NAMALWA (cell line): ENCODE measurements at regions not wholly inside any gene's neighbourhood (a gene's known extent, or its start where the extent isn't known, plus 50 kb on each side); places are given as distances from the start of the nearest gene placed in this dataset.
"Not testable (repeated sequence)": the region's sequence is repeated elsewhere in the genome, so short reads cannot be mapped to it uniquely, and the experiment has no call there.

Source experiments
- DNase-seq: peaks from one replicate; pipeline ENCODE4 v3.0.0-alpha.2; 2015; ENCODE audit warnings: low spot score

DNA sequence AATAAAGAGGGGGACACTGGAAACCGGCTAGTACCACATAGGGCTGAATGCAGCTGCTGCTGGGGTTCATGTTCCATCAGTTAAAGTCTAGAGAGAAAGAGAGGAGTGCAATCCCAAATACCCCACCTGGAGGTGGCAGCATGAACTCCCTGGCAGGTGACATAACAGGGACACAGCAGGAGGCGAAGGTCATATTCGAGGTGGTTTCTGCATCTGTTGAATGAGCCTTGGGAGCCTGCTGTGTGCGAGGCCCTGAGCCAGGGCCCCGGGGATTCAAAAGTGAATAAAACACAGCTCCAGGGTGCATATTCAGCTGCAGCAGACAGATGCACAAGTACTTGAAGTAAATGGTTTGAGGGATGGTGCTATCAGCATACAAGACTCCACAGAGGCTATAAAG, 456.8 kb downstream of the SETD4 start:
- no peak for DNase-seq

DNA sequence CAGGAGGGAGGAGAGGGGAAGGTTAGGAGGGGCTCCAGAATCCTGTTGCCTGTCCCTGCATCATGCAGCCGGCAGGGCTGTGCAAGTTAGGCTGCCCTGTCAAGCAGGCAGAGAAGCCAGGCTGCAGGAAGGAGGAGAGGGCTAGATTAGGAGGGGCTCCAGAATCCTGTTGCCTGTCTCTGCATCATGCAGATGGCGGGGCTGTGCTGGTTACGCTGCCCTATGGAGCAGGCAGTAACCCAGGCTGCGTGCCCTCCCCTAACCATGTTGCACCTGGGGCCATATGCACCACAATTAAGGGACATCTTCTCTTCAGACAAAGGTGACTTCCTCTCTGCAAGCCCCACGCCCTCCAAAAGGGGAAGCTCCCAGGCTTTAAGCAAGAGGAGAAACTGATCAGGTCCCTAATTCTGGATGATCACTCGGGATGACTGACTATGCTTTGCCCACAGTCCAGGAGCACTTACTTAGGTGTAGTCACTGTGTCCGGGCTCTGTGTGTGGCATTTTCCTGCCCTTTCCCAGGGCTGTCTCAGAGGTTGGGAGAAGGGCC, 457.4 kb downstream of the SETD4 start:
- DNase-seq, result no peak

DNA sequence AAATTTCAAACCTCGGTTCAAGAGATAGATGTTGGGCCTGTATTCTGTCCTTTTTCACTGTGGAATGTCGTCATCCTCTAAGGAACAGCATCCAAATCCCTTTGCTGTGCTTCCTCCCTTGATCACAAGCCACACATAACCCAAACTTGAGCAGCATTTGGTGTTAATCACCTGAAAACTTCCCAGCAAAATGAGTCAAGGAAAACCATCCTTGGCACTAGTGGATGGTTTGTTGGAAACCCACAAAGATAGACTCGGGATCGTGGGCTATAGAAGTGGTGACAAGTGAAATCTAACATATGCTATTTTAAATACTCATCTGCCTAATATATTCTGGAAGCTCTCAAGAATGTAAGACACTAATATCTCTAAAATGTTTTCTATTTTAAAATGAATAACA, 459.1 kb downstream of the SETD4 start:
- DNase-seq, result no peak

DNA sequence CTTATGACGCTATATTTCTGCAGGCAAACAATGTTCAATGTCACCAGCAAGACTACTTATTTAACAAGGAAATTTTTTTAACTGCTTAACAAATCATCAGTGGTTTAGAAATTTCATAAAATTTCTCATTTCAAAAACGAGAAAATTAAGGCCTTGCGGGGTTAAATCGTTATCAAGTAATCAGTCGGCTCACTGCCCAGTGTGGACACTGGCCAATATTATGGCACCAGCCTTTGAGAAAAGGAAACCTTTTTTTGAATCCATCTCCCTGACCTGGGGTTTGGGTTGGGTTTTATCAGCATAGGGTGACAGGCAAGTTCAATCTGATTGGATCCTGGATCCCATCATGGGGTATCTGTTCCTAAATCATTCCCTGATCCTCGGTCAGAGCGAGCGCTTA, 461.2 kb downstream of the SETD4 start:
- DNase-seq, result no peak

DNA sequence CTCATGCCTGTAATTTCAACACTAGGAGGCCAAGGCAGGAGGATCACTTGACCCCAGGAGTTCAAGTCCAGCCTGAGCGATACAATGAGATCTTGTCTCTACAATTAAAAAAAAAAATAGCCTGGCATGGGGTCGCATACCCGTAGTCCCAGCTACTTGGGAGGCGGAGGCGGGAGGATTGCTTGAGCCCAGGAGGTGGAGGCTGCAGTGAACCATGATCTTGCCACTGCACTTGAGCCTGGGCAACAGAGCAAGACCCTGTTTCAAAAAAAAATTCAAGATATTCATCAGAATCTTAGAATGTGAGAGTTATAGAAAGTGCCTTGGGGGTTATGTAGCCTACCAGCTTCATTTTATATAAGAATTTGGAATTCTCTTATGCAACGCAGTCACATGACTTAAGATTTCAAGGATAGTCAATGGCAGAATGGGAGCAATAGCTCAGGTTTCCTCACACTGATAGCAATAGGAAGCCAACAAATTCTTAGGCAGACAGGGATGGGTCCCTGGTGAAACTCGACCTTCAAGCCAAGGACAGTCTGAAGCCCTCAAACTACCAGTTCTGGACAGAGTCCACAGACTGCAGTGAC, 462.5 kb downstream of the SETD4 start:
- no peak for DNase-seq

DNA sequence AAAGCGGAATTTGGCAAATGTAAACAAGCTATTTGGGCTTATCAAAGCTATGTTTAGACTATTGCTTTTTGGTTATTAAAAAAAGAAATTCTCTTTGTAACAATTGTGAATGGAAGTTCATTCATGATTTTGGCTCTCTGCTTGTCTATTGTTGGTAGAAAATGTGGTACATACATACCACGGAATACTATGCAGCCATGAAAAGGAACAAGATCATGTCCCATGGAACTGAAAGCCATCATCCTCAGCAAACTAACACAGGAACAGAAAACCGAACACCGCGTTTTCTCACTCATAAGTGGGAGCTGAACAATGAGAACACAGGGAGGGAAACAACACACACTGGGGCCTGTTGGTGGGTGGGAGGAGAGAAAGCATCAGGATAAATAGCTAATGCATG, 465.4 kb downstream of the SETD4 start:
- no peak for DNase-seq

DNA sequence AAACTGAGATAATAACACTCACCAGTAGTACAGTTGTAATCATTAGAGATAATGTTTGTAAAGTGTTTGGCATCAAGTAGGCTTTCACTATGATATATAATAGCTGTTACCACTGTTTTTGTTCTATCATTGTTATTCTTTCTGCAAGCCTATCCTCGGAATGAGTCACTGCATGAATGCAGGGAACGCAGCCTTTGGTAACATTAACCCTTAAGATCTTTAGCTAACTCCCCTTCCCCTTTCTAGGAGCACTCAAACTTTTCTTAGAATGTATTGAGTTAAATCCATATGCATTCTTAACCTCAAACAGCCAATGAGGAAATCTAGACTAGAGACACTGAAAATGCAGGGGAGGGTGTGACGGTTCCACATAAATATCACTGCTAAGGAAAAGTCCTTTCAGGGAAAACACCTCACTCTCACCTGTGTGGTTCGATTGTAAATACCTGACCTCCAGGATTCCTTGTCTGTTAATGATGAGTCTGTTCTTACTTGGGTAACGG, 467.3 kb downstream of the SETD4 start:
- DNase-seq, result no peak

DNA sequence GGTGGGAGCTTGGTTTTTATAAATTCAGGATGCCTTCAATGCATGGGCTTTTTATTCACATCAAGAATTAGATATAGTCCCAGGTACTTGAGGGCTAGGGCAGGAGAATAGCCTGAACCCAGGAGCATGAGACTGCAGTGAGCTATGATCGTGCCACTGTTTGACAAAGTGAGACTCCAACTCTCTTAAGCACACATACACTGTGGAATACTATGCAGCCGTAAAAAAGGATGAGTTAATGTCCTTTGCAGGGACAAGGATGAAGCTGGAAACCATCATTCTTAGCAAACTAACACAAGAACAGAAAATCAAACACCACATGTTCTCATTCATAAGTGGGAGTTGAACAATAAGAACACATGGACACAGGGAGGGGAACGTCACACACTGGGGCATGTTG, 470.0 kb downstream of the SETD4 start:
- not testable (repeated sequence) for DNase-seq

DNA sequence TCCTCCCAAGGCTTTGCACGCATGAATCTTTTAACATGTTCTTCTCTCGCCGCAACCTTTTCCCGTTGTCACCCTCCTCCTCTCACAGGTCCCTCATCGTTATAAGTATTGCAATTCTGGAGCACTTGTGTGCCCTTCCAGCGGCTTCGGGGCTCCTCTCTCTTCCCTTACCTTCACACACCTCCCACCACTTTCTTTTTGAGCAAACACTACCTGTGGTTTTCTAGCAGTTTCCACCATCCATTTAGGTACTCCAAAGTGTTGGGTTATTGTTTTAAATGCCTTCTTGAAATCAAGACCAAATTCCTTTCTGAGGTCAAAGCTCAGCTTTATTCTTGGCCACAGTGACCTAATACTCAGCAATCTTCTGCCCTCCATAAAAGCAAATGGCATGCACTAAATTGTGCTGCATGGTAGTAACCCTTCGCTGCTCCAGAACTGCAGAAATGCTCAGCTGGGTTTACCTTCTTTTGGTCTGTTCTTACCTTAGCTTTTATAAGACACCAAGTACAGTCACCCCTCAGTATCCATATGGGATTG, 472.4 kb downstream of the SETD4 start:
- DNase-seq, result no peak

DNA sequence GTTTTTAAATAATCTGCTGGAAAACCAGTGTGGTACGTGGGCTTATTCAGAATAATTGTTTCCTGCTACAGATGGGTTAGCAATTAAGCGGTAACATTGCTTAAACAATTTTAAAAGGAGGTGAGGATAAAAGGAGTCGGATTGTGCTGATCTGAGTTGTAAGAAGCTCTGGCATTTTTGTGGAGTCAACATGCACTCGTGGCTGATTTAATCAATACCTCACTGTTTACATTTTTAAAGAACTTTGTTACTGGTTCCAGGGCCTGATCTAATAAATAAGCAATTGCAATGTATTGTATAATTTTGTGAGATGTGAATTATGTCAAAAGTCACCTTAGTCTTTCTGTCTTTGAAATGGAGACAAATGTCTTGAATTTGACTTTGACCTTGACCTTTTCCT, 474.0 kb downstream of the SETD4 start:
- DNase-seq, result no peak

DNA sequence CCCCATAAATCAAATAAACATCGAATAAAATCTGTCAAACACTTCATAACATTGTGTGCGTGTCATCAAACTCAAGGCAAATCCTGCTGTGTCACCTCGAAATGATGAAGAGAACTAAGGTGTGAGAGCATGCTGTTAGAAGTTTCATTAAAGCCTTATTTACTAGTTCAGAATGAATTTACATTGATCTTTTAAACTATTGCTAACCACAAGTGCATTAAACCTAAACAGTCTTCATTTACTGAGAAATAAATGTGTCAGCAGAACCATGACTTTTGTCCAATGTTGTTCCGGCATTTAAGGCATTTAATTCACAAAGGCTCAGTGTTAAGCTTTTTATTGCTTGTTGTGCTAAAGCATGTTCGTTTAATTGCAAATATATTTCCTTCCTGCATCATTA, 474.4 kb downstream of the SETD4 start:
- DNase-seq, result no peak

DNA sequence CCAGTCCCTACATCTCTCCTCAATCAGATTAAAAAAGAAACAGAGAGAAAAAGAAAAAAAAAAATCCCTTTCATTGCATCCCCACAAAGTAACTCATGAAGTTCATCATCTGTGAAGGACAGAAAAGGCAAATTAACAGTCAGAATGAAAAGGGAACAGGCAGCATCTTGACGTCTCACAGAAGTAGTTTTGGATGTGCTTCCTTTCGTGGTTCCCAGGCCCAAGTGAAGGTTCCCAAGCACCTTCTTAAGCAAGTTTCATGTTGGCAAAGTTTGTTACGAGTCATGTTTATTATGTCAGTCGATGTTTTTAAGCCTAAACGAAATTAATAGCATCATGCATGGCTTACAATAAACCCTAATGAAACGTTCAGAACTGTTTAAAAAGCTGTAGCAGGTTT, 475.2 kb downstream of the SETD4 start:
- no peak for DNase-seq

DNA sequence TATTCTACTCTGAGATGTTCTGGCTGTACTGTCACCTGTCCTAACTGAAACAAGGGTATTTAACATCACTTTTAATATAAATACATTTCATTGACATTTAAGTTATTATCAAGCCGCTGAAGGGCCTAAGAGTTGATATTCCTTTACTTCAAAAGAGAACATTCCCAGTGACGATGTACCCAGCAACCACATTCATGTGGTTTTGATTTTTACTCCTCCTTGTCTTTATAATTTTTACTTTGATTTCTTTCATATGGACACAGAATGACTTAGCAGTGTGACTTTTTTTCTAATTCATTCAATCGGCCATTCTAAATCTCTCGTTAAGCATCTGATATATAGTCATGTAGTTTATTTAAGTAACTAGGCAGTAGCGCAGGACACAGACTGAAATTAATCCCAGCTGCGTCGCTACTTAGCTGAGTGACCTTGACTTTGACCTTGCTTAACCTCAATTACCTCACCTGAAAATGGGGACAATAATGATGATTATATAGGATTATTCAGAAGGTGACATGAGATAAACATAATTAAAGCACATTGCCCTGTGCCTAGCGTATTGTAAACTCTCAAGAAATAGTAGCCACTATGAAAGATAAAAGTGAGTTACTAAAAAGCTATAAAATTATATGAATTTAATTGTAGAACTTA, 476.6 kb downstream of the SETD4 start:
- no peak for DNase-seq

DNA sequence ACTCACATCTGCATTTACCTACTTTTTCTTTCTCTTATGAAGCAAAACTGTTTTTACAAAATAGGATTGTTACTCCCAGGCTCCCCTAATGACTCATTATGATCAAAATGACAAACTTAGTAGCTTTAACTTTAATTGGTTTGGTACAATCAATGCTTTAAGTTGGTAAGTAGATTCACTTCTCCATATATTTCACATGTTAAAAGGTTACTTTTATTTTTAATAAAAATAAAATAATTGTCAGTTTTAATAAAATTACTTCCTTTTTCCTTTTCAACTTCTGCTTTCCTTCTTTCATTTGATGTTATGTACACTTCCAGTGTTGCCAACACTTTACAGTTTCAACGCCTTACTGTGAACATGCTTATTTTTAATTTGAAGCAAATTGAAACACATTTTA, 477.6 kb downstream of the SETD4 start:
- no peak for DNase-seq

DNA sequence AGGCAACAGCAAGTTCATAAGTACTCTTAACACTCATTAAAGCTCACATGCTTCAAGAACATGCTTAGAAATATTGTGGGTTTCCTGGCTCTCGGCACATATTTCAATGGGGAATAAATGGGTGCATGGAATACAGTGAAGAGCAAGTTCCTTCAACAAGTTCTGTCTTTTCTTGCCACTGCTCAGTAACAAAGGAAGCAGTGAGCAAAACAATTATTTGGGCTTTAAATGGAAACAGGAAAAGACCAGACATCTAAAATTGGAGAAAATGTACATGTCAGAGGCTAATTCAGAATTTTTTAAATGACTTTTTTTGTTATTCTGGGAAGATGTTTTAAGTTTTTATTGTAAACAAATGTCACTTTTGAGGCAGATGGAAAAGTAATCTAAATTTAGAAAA, 478.7 kb downstream of the SETD4 start:
- no peak for DNase-seq

DNA sequence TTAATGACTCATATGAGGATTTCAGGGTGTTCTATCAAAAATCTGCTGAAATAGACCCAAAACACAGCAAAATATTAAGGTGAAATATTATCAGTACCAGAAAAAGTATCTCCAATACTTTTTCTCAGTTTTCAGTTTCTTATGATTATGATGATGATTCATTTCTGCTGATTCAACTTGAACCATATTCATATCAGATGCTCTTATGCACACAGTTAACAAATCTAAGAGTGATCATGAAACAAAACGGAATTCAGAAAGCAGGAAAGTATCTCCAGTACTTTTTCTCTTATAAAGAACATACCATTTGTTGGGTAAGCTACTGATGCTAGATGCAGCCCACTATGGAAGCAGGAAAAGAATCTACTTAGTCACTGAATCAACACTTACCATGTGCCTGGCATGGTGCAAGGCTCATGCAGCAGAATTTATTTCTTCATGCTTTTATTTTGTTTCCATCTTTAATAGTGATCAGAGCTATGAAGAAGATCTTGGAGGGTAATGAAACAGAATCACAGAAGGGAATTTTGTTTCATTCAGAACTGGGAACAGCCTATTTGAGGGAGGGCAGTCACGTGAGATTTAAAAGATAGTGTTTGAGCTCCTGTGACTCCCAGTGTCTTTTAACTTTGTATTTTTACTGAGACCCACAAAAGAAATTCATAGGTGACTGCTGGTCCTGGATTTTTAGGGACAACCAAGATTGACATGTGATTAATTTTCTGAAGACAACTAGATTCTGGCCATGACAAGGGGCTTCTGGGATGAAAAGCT, 480.6 kb downstream of the SETD4 start:
- DNase-seq, result no peak

DNA sequence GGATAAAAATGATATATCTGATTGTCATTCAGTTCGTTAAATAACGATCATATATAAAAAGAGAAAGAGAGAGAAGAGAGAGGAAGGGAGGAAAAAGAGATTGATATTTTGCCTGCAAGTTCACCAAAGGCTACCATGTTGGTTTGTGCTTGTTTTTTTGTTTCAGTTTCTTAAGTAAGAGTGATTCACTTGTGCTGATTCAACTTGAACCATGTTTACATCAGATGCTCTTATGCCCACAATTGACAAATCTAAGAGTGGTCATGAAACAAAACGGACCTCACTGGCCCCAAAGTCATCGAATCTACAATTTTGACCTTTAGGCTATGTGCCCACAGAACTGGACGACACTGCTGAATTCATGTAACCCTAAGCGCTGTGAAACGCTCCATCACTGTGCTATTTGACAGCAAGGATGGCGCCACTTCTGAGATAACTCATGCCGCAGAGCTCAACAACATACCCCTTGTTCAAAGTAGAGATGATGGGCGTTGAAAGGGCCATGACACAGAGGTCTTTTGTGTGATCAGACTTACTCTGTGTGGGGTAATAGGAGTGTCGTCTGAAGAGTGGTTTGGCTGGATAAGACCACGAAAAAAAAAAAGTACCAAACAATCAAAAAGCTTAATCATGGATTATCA, 481.4 kb downstream of the SETD4 start:
- no peak for DNase-seq

DNA sequence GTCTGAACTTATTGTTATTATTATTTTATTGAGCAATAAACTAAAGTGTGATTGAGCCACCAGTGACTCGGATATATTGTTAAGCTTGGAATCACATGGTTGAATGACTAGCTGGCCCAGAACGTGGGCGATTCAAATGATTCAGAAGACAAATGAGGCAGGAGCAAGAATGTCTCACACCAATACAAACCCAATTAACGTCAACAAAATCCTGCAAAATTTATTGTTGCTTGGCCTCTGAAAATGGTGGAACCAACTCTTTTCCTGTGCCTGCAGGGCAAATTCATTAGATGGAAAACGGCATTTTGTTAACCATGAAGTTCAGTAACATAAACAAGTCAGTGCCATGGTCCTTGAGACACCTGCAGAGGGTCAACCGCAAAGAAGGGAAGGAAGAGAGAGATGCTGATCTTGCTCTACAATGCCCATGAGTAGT, 482.0 kb downstream of the SETD4 start:
- no peak for DNase-seq

DNA sequence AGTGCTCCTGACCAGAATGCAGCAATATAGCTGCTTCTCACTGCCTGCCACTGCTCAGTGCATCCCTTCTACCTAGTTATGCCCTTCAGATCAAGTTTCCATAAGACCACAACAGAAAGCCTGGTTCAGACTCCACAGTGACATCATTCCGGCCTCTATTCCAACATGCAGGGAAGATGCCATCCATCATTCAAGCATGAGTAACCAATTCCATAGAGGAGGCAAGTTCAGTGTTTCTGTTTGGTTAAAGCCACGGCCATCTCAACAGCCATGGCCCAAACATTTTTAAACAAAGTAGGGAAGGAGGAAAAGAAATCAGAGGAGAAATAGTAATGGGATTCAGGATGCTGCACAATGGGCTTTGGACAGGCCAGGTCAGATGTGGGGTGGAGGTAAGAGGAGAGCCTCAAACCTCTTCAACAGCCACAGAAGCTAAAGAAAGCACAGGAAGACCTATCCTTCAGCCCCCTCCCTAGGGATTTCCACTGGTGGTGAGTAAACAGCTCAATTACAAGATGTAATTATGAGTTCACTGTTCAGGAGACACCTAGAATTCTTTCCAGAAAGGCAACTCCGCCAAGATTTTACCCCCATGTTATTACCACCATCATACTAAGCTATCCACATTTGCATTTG, 484.9 kb downstream of the SETD4 start:
- DNase-seq, result no peak

DNA sequence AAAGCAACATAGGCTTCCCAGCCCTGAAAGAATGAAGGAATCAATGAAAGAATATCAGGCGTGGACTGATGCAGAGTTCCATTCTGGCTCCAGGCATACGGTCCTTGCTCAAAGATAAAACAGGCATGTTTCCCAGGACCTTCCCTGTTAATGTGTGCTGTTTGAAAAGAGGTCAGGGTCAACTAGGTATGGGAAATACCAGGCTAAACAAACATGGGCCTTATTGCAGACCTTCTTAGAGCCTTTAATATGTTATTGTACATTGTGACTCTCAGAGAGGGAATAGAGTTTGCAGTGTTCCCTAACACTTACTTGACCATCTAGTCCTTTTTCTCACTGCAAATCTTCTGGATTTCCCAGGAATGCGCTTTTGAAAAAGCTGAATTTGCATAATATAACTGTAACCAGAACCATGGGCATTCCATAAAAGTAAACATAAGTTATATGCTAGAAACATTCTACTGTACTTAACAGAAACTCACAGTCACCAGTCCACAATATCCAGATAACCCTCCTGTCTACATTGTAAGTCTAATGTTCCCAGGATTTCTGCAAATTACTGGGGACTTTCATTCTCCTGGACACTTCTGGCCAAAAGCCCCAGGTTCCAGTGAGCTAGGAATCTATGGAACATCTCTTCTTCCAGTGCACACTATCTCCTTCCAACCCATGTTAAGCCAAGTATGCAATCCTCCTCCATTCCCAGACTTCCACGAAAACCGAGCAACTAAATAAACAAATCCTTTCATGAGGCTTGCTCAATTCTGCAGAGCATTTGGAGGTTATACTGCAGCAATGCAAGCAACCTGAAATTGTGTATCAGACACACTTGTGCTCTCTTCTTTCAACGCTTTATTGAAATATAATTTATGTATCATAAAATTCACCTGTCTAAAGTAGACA, 486.6 kb downstream of the SETD4 start:
- DNase-seq, result no peak

DNA sequence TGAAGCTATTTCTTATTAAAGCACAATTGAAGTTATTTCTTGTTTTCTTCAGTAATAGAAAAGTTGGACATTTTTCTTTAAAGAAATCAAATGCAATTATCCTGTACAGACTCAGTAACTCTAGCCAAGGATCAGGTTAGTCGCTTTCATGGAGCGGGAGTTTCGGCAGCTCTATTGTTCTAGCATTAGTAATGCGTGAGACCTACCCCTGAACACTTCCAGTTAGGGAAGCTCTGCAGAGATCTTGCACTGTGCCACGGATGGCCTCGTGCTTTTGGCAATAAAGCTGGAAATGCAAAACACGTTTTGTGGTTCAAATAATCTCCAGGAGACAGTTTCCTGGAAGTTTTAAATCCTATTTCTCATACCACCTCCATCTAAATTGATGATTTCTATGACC, 488.4 kb downstream of the SETD4 start:
- no peak for DNase-seq
